H4 (cell line): ENCODE measurements at regions not wholly inside any gene's neighbourhood (a gene's known extent, or its start where the extent isn't known, plus 50 kb on each side); places are given as distances from the start of the nearest gene placed in this dataset.

Experiments used
- DNase-seq: peaks from one replicate; pipeline ENCODE4 v3.0.0-alpha.2; 2015; ENCODE audit warnings: low spot score

GRCh38 chr4:83171436-83172039 is 57.0 kb upstream of the PLAC8 start:
- DNase-seq, result no peak

DNA sequence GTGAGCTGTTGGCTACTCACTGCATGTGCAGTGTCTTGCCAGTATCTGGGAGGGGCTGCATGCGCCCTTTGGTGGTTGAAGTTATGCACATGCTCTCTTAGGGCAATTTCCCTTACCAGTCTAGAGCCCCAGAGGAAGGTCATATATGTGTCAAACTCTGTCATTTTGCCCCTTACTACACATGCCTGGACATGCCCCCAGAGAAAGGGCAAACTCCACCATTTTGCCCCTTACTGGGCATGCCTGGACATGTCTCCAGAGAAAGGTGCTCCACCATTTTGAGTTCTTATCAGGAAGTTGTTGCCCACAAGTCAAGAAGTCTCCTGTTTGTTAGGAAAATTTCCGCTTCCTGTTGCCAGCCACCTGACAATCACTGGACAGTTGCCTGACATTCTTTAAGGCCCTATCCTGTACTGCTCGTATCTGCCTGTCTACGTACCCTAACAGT is 56.4 kb upstream of the PLAC8 start:
- no peak for DNase-seq
